ENCODE measurements at regions not wholly inside any gene's neighbourhood (a gene's known extent, or its start where the extent isn't known, plus 50 kb on each side); places are given as distances from the start of the nearest gene placed in this dataset.
"Not testable (repeated sequence)": the region's sequence is repeated elsewhere in the genome, so short reads cannot be mapped to it uniquely, and the experiment has no call there.

GRCh38 chr2:58794103-58794502, 553.0 kb upstream of the FANCL start:
- no peak for DNase-seq

DNA sequence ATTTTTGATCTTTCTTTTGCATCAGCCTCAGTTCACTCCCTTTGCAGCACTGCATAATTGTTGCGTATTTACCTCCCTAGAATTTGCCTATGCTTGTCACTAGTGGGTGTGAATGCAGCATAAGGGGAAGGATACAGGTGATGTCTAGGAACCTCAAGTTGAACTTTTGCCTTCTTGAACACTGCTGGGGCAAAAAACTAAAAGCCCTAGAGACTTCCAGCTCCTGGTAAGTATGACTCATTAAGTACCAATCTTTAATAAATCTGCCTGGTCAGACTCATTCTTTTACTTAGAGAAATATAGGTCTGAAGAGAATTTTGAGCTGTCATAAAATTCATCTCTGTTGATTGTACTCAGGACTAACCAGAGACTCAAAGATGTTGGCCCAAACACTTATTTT, 547.3 kb upstream of the FANCL start:
- DNase-seq: no peak

GRCh38 chr2:58770846-58771245, 529.7 kb upstream of the FANCL start:
- DNase-seq: no peak

DNA sequence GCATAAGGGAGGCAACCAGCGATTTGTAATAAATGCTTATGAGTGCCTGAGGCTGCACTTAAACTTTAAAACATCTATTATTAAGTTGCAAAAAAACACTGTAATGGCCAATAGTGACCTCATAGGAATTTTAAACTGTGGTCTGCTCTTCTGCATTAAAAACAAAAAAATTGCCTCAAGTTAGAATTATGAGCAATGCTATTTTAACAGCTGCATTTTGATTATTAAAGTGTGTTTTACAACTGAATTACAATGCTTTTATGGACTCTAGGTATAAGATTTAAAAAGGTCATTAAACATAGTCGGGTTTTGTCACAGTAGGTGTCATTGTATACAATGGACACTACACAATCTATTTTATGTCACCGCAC, 528.7 kb upstream of the FANCL start:
- no peak for DNase-seq

DNA sequence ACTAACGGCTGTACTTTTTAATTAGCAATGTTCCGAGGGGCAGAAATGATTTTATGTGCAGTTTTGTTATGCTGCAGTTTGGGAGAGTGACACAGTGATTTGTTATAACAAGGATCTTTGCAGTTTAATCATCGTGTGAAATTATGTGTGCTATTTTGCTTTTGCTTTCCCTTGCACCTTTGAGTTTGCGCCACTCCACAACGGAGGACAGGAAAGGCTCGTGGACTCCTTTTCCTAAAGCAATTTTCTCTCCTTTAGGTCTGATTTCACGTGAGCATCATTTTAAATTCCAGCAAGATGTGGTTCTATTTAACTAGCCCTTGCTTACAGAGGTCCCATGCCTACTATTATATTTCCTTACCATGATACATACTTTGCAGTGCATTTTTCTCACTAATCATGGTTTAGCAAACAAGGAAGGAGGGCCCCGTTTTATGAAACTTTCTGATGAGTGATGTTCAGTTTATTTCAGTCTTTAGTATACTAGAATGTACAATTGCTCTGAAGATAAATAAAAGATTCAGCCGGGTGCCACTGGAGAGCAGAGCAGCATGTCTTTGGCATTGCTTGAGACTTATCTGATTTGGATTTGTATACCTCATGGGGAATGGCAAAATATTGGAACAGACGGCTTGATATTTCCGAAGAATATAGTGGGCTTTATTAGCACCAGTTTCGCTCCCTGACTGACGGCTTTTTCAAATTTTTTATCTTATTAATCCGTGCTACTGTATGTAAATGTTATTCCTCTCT, 528.2 kb upstream of the FANCL start:
- no peak for DNase-seq

- no peak for DNase-seq
These were observed 527.6 kb upstream of the FANCL start for GRCh38 chr2:58768715-58769080.

DNA sequence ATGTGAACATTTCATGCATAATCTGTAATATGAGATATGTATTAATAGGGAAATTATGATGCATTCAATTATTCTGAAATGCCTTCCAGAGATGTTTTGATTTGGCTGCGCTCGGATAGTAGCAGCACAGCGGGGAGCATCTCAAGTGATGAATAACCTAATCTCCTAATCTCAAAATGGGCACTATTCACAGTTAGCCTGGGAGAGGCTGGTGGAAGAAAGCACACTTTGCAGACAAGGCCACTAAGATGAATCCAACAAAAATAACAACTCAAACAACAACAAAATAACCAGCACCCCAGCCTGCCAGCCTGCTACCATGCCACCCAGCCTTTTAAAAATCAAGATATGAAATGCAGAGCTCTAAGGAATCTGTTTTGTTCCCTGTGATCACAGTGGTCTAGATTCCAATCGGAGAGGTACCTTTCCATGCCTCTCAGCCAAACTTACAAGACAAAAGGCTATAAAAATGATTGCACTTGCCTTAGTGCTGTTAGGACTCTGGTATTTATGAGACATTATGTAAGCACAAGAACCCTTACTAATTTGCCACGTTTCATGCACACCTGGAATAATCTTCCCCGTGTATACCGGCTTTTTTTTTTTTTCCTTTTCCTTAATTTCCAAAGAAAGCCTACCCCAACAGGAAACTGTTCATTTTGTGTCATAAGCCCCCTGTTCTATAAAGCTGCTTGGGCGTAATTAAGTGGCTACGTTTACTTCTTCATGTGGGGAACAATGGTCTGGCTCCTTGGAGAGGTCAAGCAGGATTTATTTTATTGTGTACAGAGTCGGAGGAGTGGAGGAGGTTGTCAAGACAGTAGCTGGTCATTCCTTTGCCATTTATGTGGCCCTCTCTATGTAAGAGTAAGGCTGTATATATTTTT, 526.9 kb upstream of the FANCL start:
- DNase-seq: no peak

- no peak for DNase-seq
These were observed 523.4 kb upstream of the FANCL start for GRCh38 chr2:58764338-58765104.

GRCh38 chr2:58762176-58762781, 521.2 kb upstream of the FANCL start:
- no peak for DNase-seq

- no peak for DNase-seq
These were observed 516.8 kb upstream of the FANCL start for GRCh38 chr2:58757971-58758370.

- no peak for DNase-seq
These were observed 515.2 kb upstream of the FANCL start for GRCh38 chr2:58756336-58756735.

- DNase-seq: not testable (repeated sequence)
These were observed 511.4 kb upstream of the FANCL start for GRCh38 chr2:58752507-58752906.

DNA sequence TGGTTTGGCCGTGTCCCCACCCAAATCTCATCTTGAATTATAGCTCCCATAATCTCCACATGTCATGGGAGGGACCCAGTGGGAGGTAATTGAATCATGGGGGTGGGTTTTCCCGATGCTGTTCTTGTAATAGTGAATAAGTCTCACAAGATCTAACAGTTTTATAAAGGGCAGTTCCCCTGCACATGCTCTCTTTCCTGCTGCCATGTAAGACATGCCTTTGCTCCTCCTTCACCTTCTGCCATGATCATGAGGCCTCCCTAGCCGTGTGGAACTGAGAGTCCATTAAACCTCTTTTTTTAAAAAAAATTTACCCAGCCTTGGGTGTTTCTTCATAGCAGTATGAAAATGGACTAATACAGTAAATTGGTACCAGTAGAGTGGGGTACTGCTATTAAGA, 510.6 kb upstream of the FANCL start:
- not testable (repeated sequence) for DNase-seq

GRCh38 chr2:58749041-58749440, 507.9 kb upstream of the FANCL start:
- DNase-seq: no peak

- DNase-seq: not testable (repeated sequence)
These were observed 504.2 kb upstream of the FANCL start for GRCh38 chr2:58745334-58745733.

DNA sequence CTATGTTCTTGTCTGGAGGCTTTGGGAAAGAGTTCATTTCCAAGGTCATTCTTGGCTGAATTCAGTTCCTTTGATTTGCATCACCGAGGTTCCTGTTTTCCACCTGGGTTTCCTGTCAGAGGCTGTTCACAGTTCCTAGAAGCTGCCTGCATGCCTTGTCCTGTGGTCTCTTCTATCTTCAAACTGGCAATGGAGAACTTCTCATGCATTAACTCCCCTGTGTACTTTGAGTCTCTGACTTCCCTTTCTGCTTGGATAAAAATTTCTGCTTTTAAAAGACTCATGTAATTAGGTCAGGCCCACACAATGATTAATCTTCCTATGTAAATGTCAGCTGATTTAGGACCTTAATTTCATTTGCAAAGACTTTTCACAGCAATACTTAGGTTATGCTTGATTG, 499.3 kb upstream of the FANCL start:
- DNase-seq: no peak

DNA sequence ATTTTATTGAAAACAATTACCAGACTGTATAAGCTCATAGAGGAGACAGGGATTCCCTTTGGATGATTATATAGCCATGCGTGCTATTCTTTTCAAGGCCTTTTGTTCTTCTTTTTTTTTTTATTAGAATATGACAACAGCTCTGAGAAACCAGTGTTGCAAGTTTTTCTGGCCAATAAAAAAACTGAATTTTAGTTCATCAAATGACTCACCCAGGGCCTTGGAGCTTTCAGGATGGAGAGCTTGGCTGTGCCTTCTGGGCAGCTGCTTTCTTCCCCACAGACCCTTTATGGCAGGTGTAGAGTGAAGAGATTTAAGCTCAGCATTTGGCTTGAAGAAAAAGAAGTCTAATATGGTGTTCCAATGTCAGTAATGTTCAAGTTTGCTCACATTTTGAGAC, 497.9 kb upstream of the FANCL start:
- no peak for DNase-seq

GRCh38 chr2:58734365-58734764, 493.2 kb upstream of the FANCL start:
- DNase-seq: no peak

GRCh38 chr2:58732999-58733398, 491.9 kb upstream of the FANCL start:
- no peak for DNase-seq

DNA sequence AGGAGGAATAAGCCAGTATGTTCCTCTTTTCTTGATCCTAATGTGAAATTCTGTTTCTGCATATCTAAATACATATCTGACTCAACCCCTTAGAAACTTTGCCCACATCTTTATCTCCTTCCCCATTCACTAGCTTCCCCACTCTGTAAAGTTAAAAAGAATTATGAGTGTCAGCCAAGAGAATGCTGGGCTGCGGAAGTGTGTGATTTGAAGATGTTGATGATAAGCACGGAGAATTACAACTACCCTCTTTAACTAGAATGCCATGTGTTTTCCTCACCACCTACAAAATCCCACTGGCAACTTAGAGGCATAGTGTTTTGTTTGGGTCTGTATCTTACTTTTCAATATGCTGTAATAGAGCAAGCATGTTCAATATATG, 490.4 kb upstream of the FANCL start:
- DNase-seq: no peak

DNA sequence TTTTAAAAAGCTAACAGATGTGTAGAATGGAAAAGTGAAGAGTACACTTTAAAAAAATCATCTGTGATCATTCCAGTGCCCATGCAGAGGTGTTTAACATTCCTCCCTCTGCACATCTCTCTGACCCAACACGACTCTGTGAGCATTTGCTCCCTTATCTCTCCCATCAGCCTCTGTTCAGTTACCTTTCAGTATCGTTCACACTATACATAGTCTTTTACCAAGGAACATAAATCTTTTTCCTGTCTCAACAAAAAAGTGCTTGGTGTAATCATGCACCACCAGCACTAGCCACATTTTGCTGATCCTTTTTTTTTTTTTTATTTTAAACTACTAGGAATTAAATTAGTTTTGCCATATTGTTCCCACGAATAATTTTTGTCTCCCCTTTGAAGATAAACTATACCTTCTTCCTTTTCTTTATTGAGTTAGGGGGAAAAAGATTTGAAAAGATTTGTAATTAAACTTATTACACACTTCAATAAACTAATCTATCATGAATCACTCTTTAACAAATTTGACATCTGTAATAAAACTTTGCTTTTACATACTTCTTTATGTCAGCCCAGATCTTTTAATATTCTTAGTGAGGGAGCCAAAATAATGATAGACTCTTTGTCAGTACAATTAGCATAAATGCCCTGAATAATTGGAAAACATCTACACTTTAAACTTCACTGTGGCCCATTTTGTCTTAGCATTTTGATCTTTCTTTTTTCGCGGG, 489.8 kb upstream of the FANCL start:
- no peak for DNase-seq

- DNase-seq: no peak
These were observed 487.0 kb upstream of the FANCL start for GRCh38 chr2:58727981-58728656.
